ENCODE measurements at regions not wholly inside any gene's neighbourhood (a gene's known extent, or its start where the extent isn't known, plus 50 kb on each side); places are given as distances from the start of the nearest gene placed in this dataset.

GRCh38 chr15:87209891-87210689 lies 1046.4 kb downstream of the NTRK3 start:
- no peak for TF ChIP-seq GATA3 (IDR thresholded peaks at IDR 0.05; ENCODE audit: low read depth, low read length)
- no peak for TF ChIP-seq GATA2 (IDR thresholded peaks at IDR 0.05; ENCODE audit: low read depth, low read length)

- TF ChIP-seq GATA3 (IDR thresholded peaks at IDR 0.05; ENCODE audit: low read depth, low read length) (no peak), GATA2 (IDR thresholded peaks at IDR 0.05; ENCODE audit: low read depth, low read length) (no peak)
These were observed 1048.5 kb downstream of the NTRK3 start for GRCh38 chr15:87207990-87208580.

GRCh38 chr15:87207251-87207650 lies 1049.3 kb downstream of the NTRK3 start:
- TF ChIP-seq GATA3 (IDR thresholded peaks at IDR 0.05; ENCODE audit: low read depth, low read length) (no peak), GATA2 (IDR thresholded peaks at IDR 0.05; ENCODE audit: low read depth, low read length) (no peak)

- TF ChIP-seq GATA2 (IDR thresholded peaks at IDR 0.05; ENCODE audit: low read depth, low read length) (no peak), GATA3 (IDR thresholded peaks at IDR 0.05; ENCODE audit: low read depth, low read length) (no peak)
These were observed 1054.6 kb downstream of the NTRK3 start for GRCh38 chr15:87201986-87202385.

- TF ChIP-seq GATA3 (IDR thresholded peaks at IDR 0.05; ENCODE audit: low read depth, low read length) (no peak), GATA2 (IDR thresholded peaks at IDR 0.05; ENCODE audit: low read depth, low read length) (no peak)
These were observed 1056.4 kb downstream of the NTRK3 start for GRCh38 chr15:87200149-87200548.

- TF ChIP-seq GATA3 (IDR thresholded peaks at IDR 0.05; ENCODE audit: low read depth, low read length) (no peak), GATA2 (IDR thresholded peaks at IDR 0.05; ENCODE audit: low read depth, low read length) (no peak)
These were observed 1058.6 kb downstream of the NTRK3 start for GRCh38 chr15:87197981-87198380.

- no peak for TF ChIP-seq GATA2 (IDR thresholded peaks at IDR 0.05; ENCODE audit: low read depth, low read length)
- no peak for TF ChIP-seq GATA3 (IDR thresholded peaks at IDR 0.05; ENCODE audit: low read depth, low read length)
These were observed 1060.0 kb downstream of the NTRK3 start for GRCh38 chr15:87196498-87196897.

- TF ChIP-seq GATA2 (IDR thresholded peaks at IDR 0.05; ENCODE audit: low read depth, low read length) (no peak), GATA3 (IDR thresholded peaks at IDR 0.05; ENCODE audit: low read depth, low read length) (no peak)
These were observed 1063.1 kb downstream of the NTRK3 start for GRCh38 chr15:87193481-87193880.

GRCh38 chr15:87167706-87168105 lies 1088.0 kb downstream of the AGBL1 start:
- TF ChIP-seq GATA2 (IDR thresholded peaks at IDR 0.05; ENCODE audit: low read depth, low read length): no peak
- no peak for TF ChIP-seq GATA3 (IDR thresholded peaks at IDR 0.05; ENCODE audit: low read depth, low read length)

GRCh38 chr15:87167055-87167454 lies 1087.4 kb downstream of the AGBL1 start:
- TF ChIP-seq GATA3 (IDR thresholded peaks at IDR 0.05; ENCODE audit: low read depth, low read length) (no peak), GATA2 (IDR thresholded peaks at IDR 0.05; ENCODE audit: low read depth, low read length) (no peak)

- TF ChIP-seq GATA2 (IDR thresholded peaks at IDR 0.05; ENCODE audit: low read depth, low read length) (no peak), GATA3 (IDR thresholded peaks at IDR 0.05; ENCODE audit: low read depth, low read length) (no peak)
These were observed 1076.1 kb downstream of the AGBL1 start for GRCh38 chr15:87155771-87156170.

GRCh38 chr15:87154761-87155160 lies 1075.1 kb downstream of the AGBL1 start:
- TF ChIP-seq GATA3 (IDR thresholded peaks at IDR 0.05; ENCODE audit: low read depth, low read length): no peak
- TF ChIP-seq GATA2 (IDR thresholded peaks at IDR 0.05; ENCODE audit: low read depth, low read length): no peak

GRCh38 chr15:87151202-87151748 lies 1071.6 kb downstream of the AGBL1 start:
- TF ChIP-seq GATA3 (IDR thresholded peaks at IDR 0.05; ENCODE audit: low read depth, low read length): no peak
- no peak for TF ChIP-seq GATA2 (IDR thresholded peaks at IDR 0.05; ENCODE audit: low read depth, low read length)

GRCh38 chr15:87145696-87146095 lies 1066.0 kb downstream of the AGBL1 start:
- no peak for TF ChIP-seq GATA2 (IDR thresholded peaks at IDR 0.05; ENCODE audit: low read depth, low read length)
- TF ChIP-seq GATA3 (IDR thresholded peaks at IDR 0.05; ENCODE audit: low read depth, low read length): no peak

GRCh38 chr15:87144775-87145174 lies 1065.1 kb downstream of the AGBL1 start:
- no peak for TF ChIP-seq GATA3 (IDR thresholded peaks at IDR 0.05; ENCODE audit: low read depth, low read length)
- peak; percentile 13; the same call in 1 of the 2 replicates for TF ChIP-seq GATA2 (IDR thresholded peaks at IDR 0.05; ENCODE audit: low read depth, low read length)

All from SH-SY5Y (cell line).